IMR-90 (cell line): ENCODE measurements at regions not wholly inside any gene's neighbourhood (a gene's known extent, or its start where the extent isn't known, plus 50 kb on each side); places are given as distances from the start of the nearest gene placed in this dataset.

ENCODE experiments used
- ATAC-seq: fragments of 200-7000 bp; cut with Tn5 transposase; 2 replicates; pipeline ENCODE4 v1.9.1; 2020; ENCODE audit warnings: low read depth, mild to moderate bottlenecking, moderate library complexity
- BruUV-seq: library from RNA; stranded (reverse); fragments of 400-500 nt; replicated peaks from 2 replicates; lab custom pipeline; 2021; lab: Mats Ljungman, UMichigan
- CTCF ChIA-PET: fragments of 300-600 bp; formaldehyde crosslinking; extraction: SDS; loops from one replicate; lab custom pipeline; 2021; ENCODE audit warnings: antibody characterized with exemption; lab: Yijun Ruan, JAX
- POLR2A ChIA-PET: fragments of 300-600 bp; sonication (Branson Sonifier 250); formaldehyde crosslinking; loops from one replicate; lab custom pipeline; 2022; ENCODE audit warnings: antibody characterized with exemption; ENCODE audit not compliant: unreplicated experiment; lab: Charles Lee
- DNase-seq: peaks from one replicate; pipeline ENCODE4 v3.0.0; 2013
- H2AFZ ChIP-seq: replicated peaks from 2 replicates; pipeline ENCODE3; 2013; ENCODE audit warnings: low read length, mild to moderate bottlenecking; ENCODE audit not compliant: poor library complexity
- H2AK5ac ChIP-seq: 2 replicates; pipeline ENCODE4 v1.6.1; 2013; ENCODE audit warnings: low read depth, low read length, inconsistent platforms
- H2AK9ac ChIP-seq: replicated peaks from 2 replicates; pipeline ENCODE3; 2013; ENCODE audit warnings: mild to moderate bottlenecking, low read depth, low read length, moderate library complexity; ENCODE audit not compliant: poor library complexity
- H2BK120ac ChIP-seq: 2 replicates; pipeline ENCODE4 v1.6.1; 2013; ENCODE audit warnings: low read depth, low read length, inconsistent platforms
- H2BK15ac ChIP-seq: 3 replicates; pipeline ENCODE4 v1.6.1; 2013; ENCODE audit warnings: low read depth, low read length, inconsistent platforms
- H2BK20ac ChIP-seq: 2 replicates; pipeline ENCODE4 v1.6.1; 2013; ENCODE audit warnings: low read depth, mild to moderate bottlenecking, inconsistent platforms, low read length, moderate library complexity
- H2BK5ac ChIP-seq: 2 replicates; pipeline ENCODE4 v1.6.1; 2013; ENCODE audit warnings: mild to moderate bottlenecking, low read depth, low read length, inconsistent platforms; ENCODE audit not compliant: poor library complexity, severe bottlenecking
- H3K14ac ChIP-seq: replicated peaks from 2 replicates; pipeline ENCODE4 v1.6.1; 2013; ENCODE audit warnings: low read depth, low read length, inconsistent platforms
- H3K18ac ChIP-seq: 2 replicates; pipeline ENCODE4 v1.6.1; 2013; ENCODE audit warnings: low read depth, low read length, control low read depth
- H3K23ac ChIP-seq: 2 replicates; pipeline ENCODE4 v1.6.1; 2013; ENCODE audit warnings: low read depth, low read length, inconsistent platforms
- H3K27ac ChIP-seq: 2 replicates; pipeline ENCODE4 v1.5.1; 2013; ENCODE audit warnings: mild to moderate bottlenecking, control low read depth, low read length; ENCODE audit not compliant: insufficient read depth
- H3K27me3 ChIP-seq: 2 replicates; pipeline ENCODE4 v1.6.1; 2013; ENCODE audit warnings: low read length; ENCODE audit not compliant: control insufficient read depth, insufficient read depth
- H3K36me3 ChIP-seq: 2 replicates; pipeline ENCODE4 v1.6.1; 2013; ENCODE audit warnings: low read length, mixed read lengths; ENCODE audit not compliant: control insufficient read depth, insufficient read depth
- H3K4ac ChIP-seq: 2 replicates; pipeline ENCODE4 v1.6.1; 2013; ENCODE audit warnings: low read depth, low read length, inconsistent platforms
- H3K4me1 ChIP-seq: 2 replicates; pipeline ENCODE4 v1.6.1; 2013; ENCODE audit warnings: low read length, mixed read lengths; ENCODE audit not compliant: control insufficient read depth, insufficient read depth
- H3K4me2 ChIP-seq: 2 replicates; pipeline ENCODE4 v1.6.1; 2013; ENCODE audit warnings: low read depth, mild to moderate bottlenecking, control low read depth, low read length, moderate library complexity
- H3K4me3 ChIP-seq: 2 replicates; pipeline ENCODE4 v1.5.1; 2013; ENCODE audit warnings: low read depth, mild to moderate bottlenecking, control low read depth, low read length, moderate library complexity; ENCODE audit not compliant: insufficient read depth
- H3K56ac ChIP-seq: 2 replicates; pipeline ENCODE4 v1.6.1; 2013; ENCODE audit warnings: low read length, inconsistent platforms; ENCODE audit not compliant: insufficient read depth; ENCODE audit errors: extremely low read depth
- H3K79me1 ChIP-seq, 2 experiments: 2 replicates each; pipeline ENCODE4 v1.6.1; 2013; ENCODE audit warnings: low read length in 2 of 2, inconsistent platforms in 1 of 2, low read depth in 1 of 2
- H3K9ac ChIP-seq: 2 replicates; pipeline ENCODE4 v1.6.1; 2013; ENCODE audit warnings: low read depth, low read length, control low read depth
- H3K9me1 ChIP-seq: 2 replicates; pipeline ENCODE4 v1.6.1; 2013; ENCODE audit warnings: low read length, inconsistent platforms; ENCODE audit not compliant: insufficient read depth
- H3K9me3 ChIP-seq: 2 replicates; pipeline ENCODE4 v1.6.1; 2013; ENCODE audit warnings: low read length; ENCODE audit not compliant: control insufficient read depth, insufficient read depth
- H4K20me1 ChIP-seq: 2 replicates; pipeline ENCODE4 v1.6.1; 2013; ENCODE audit warnings: low read length, inconsistent platforms; ENCODE audit not compliant: insufficient read depth
- H4K5ac ChIP-seq: 2 replicates; pipeline ENCODE4 v1.6.1; 2013; ENCODE audit warnings: mild to moderate bottlenecking, low read depth, low read length, control low read depth
- H4K8ac ChIP-seq, 2 experiments: 2 replicates each; pipeline ENCODE4 v1.6.1; 2013; ENCODE audit warnings: low read depth in 2 of 2, low read length in 2 of 2, control low read depth in 1 of 2, inconsistent platforms in 1 of 2
- H4K91ac ChIP-seq: 2 replicates; pipeline ENCODE4 v1.6.1; 2013; ENCODE audit warnings: low read depth, low read length, inconsistent platforms; ENCODE audit not compliant: insufficient read depth
- BHLHE40 ChIP-seq: fragments of 150-350 bp; IDR thresholded peaks from 2 replicates; pipeline ENCODE4 v1.6.1; 2016; ENCODE audit warnings: mild to moderate bottlenecking, low read depth, low read length
- CEBPB ChIP-seq: IDR thresholded peaks from 2 replicates; pipeline ENCODE4 v1.6.1; 2012; ENCODE audit warnings: low read depth, low read length, improper control_type of control experiment
- CHD1 ChIP-seq: IDR thresholded peaks from 2 replicates; pipeline ENCODE4 v1.6.1; 2012; ENCODE audit warnings: low read depth, low read length, improper control_type of control experiment
- CTCF ChIP-seq: conservative IDR thresholded peaks from 2 replicates; pipeline ENCODE4 v1.5.1; 2012; ENCODE audit warnings: mild to moderate bottlenecking, low read depth, low read length, improper control_type of control experiment
- ELK1 ChIP-seq: fragments of 150-350 bp; IDR thresholded peaks from 2 replicates; pipeline ENCODE4 v1.6.1; 2016; ENCODE audit warnings: low read depth, mild to moderate bottlenecking, low read length, moderate library complexity, borderline replicate concordance
- FOS ChIP-seq: fragments of 150-350 bp; IDR thresholded peaks from 2 replicates; pipeline ENCODE4 v1.6.1; 2016; ENCODE audit warnings: low read depth, low read length
- MAFK ChIP-seq: IDR thresholded peaks from 2 replicates; pipeline ENCODE4 v1.6.1; 2012; ENCODE audit warnings: low read depth, low read length, improper control_type of control experiment
- MAZ ChIP-seq: IDR thresholded peaks from 2 replicates; pipeline ENCODE4 v1.6.1; 2012; ENCODE audit warnings: low read depth, mild to moderate bottlenecking, low read length, improper control_type of control experiment, moderate library complexity, borderline replicate concordance
- MXI1 ChIP-seq: IDR thresholded peaks from 2 replicates; pipeline ENCODE4 v1.6.1; 2012; ENCODE audit warnings: low read depth, mild to moderate bottlenecking, low read length, moderate library complexity, borderline replicate concordance
- NFE2L2 ChIP-seq: fragments of 150-350 bp; IDR thresholded peaks from 2 replicates; pipeline ENCODE4 v1.6.1; 2016; ENCODE audit warnings: low read depth, mild to moderate bottlenecking, low read length
- POLR2A ChIP-seq: IDR thresholded peaks from 2 replicates; pipeline ENCODE4 v1.6.1; 2012; ENCODE audit warnings: mild to moderate bottlenecking, low read depth, low read length
- RAD21 ChIP-seq: IDR thresholded peaks from 2 replicates; pipeline ENCODE4 v1.6.1; 2012; ENCODE audit warnings: low read length, improper control_type of control experiment
- RCOR1 ChIP-seq: IDR thresholded peaks from 2 replicates; pipeline ENCODE4 v1.6.1; 2012; ENCODE audit warnings: mild to moderate bottlenecking, low read length, improper control_type of control experiment; ENCODE audit not compliant: insufficient replicate concordance
- RFX5 ChIP-seq: IDR thresholded peaks from 2 replicates; pipeline ENCODE4 v1.8.0; 2012; ENCODE audit warnings: low read depth, mild to moderate bottlenecking, low read length, moderate library complexity
- SMC3 ChIP-seq: fragments of 150-350 bp; IDR thresholded peaks from 2 replicates; pipeline ENCODE4 v1.6.1; 2016; ENCODE audit warnings: low read depth, mild to moderate bottlenecking, antibody characterized with exemption, low read length, moderate library complexity
- whole genome bisulfite sequencing, 2 experiments: methylation state at CpG; one replicate each; pipeline versions ENCODE4 v1.1.5 to v1.1.7; 2013; ENCODE audit warnings: missing lambda C conversion rate in 2 of 2; ENCODE audit not compliant: insufficient read length in 1 of 2; ENCODE audit errors: extremely low coverage in 2 of 2; 5-methylcytosine and 5-hydroxymethylcytosine counted together
- dilution Hi-C: fragments of 300-500 bp; cut with HindIII; formaldehyde crosslinking; loops from one replicate; pipeline ENCODE4 v1.14.3; 2018; ENCODE audit warnings: low sequenced_read_pairs; ENCODE audit not compliant: unreplicated experiment
- in situ Hi-C: fragments of 300-500 bp; cut with MboI; formaldehyde crosslinking; loops from 3 replicates; pipeline ENCODE4 v1.14.3; 2019; ENCODE audit warnings: low sequenced_read_pairs, inconsistent platforms, mixed read lengths
- intact Hi-C: fragments of 100-400 bp; cut with micrococcal nuclease; formaldehyde crosslinking; loops from 2 replicates; pipeline ENCODE4 v1.10.0; 2022
- TF ChIP-seq, protein P1 (sequence below): fragments of 150-350 bp; IDR thresholded peaks from 2 replicates; pipeline ENCODE4 v1.6.1; 2017; ENCODE audit warnings: mild to moderate bottlenecking, antibody characterized with exemption, low read length, low read depth

DNA sequence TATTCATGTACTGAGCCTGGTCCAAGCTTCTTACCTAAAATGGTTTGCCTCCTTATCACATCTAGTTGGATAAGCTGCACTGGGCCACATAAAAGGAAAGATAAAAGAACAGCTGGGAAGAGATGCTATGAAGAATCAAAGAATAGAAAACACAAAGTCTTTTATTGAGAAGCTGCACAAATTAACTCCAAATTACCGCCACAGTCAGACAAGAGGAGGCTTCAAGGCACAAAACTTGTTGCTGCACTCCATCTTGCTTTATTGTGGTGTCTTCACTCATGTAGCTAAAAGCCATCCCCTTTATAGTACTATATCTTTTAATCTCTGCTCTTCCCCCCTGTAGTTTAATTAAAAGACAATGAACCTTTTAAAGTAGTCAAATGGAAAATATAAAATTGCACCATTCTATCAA, 330.6 kb upstream of the PMFBP1 start:
- no peak overlapping the region for H3K14ac ChIP-seq
- no peak for TF ChIP-seq BHLHE40
- no peak for TF ChIP-seq ELK1
- no peak for TF ChIP-seq MAFK
- no peak for TF ChIP-seq CEBPB
- no peak for TF ChIP-seq CHD1
- no peak for TF ChIP-seq MXI1
- no peak for TF ChIP-seq RCOR1
- no peak for TF ChIP-seq NFE2L2
- TF ChIP-seq RAD21: no peak
- TF ChIP-seq RFX5: no peak
- TF ChIP-seq POLR2A: no peak
- TF ChIP-seq FOS: no peak
- no peak for TF ChIP-seq CTCF
- no peak for TF ChIP-seq SMC3
- no peak for TF ChIP-seq MAZ
- TF ChIP-seq, protein P1, sequence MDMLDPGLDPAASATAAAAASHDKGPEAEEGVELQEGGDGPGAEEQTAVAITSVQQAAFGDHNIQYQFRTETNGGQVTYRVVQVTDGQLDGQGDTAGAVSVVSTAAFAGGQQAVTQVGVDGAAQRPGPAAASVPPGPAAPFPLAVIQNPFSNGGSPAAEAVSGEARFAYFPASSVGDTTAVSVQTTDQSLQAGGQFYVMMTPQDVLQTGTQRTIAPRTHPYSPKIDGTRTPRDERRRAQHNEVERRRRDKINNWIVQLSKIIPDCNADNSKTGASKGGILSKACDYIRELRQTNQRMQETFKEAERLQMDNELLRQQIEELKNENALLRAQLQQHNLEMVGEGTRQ: no peak
- no peak overlapping the region for H3K4me2 ChIP-seq
- no peak overlapping the region; the same call in 1 of the 2 replicates for H4K5ac ChIP-seq
- ChIA-PET POLR2A (no interaction called here), CTCF (interaction anchor here (0.6 to 1.7 kb wide), 6 partner anchors 9 to 1454 kb away, joined by 3 to 8 read pairs (median 4); no protein-coding TSS in a partner anchor)
- DNase-seq (no peak), ATAC-seq (no peak)
- H2BK120ac ChIP-seq: no peak overlapping the region
- H4K91ac ChIP-seq: no peak overlapping the region
- intact Hi-C loops (loop anchor here (1.0 to 5.0 kb wide), 9 partner anchors 160 to 1454 kb away; no protein-coding TSS in a partner anchor), in situ Hi-C loops (loop anchor here (25.0 kb wide), 1 partner anchor 1385 kb away; no protein-coding TSS in a partner anchor), dilution Hi-C loops (no loop called here)
- H4K8ac ChIP-seq: no peak overlapping the region
- no peak overlapping the region for H2BK15ac ChIP-seq
- H4K20me1 ChIP-seq: no peaks in the 10 kb centered on the region
- WGBS, 2 experiments: no CpG with 5 or more reads among the region's 1 CpG
- no peaks in the 10 kb centered on the region for H3K4me1 ChIP-seq
- H3K79me1 ChIP-seq: no peaks in the 10 kb centered on the region
- no peak overlapping the region for H3K4me3 ChIP-seq
- H3K56ac ChIP-seq: no peak overlapping the region
- H2AK9ac ChIP-seq: no peak overlapping the region
- no peak overlapping the region for H3K4ac ChIP-seq
- H3K23ac ChIP-seq: no peak overlapping the region
- no peak overlapping the region for H3K9ac ChIP-seq
- H3K18ac ChIP-seq: no peak overlapping the region
- no peak overlapping the region for H3K27ac ChIP-seq
- no peaks in the 10 kb centered on the region for H3K9me1 ChIP-seq
- no peak overlapping the region for H2AK5ac ChIP-seq
- H2BK20ac ChIP-seq: no peak overlapping the region
- no peaks in the 10 kb centered on the region for H3K9me3 ChIP-seq
- H2BK5ac ChIP-seq: no peak overlapping the region
- BruUV-seq: no TSS peak
- no peaks in the 10 kb centered on the region for H3K27me3 ChIP-seq
- no peaks in the 10 kb centered on the region for H3K36me3 ChIP-seq
- no peak overlapping the region for H2AFZ ChIP-seq
